Activated CD8-positive, alpha-beta memory T cell treated with anti-CD3 and anti-CD28 coated beads for 24 hours (primary cell): ENCODE measurements at regions not wholly inside any gene's neighbourhood (a gene's known extent, or its start where the extent isn't known, plus 50 kb on each side); places are given as distances from the start of the nearest gene placed in this dataset.

Source experiments
- DNase-seq: peaks from one replicate; pipeline ENCODE4 v3.0.0-alpha.2; 2020

DNA sequence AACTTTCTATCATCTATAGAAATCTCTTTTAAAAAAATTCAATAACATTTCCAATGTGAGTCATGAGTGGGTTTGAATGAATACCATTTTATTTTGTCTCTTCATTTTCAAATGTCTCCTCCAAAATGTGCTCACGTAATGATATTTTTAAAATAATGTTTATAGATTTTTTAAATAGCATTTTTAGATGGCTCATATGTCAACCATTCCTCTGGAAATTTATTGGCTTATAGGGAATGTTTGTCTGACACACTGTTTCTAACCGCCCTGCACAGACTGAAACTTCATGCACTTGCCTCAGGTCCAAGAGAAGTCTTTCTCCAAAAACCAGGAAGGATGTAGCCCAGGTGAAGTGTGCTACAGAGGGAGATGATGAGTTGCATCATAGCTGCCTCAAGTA, 88.8 kb upstream of the PLEKHG7 start:
- DNase-seq: no peak

DNA sequence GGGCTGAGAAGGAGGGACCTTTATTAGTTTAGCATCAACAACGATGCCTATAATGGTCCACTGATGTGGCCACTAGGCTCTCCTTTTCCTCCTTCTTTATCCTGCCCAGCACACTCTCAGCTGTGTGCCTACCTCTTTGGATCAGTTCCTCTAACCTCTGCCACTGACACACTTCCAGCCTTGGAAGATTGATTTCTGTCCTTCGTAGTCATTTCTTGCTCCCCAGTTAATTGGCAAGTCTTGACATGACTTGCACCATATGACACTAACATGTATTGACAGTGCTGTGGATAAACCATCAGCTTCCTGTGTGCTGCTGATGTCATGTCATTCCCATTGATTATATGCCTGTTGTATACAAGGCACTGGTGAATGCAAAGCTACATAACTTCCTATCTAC, 90.2 kb upstream of the PLEKHG7 start:
- DNase-seq: no peak

DNA sequence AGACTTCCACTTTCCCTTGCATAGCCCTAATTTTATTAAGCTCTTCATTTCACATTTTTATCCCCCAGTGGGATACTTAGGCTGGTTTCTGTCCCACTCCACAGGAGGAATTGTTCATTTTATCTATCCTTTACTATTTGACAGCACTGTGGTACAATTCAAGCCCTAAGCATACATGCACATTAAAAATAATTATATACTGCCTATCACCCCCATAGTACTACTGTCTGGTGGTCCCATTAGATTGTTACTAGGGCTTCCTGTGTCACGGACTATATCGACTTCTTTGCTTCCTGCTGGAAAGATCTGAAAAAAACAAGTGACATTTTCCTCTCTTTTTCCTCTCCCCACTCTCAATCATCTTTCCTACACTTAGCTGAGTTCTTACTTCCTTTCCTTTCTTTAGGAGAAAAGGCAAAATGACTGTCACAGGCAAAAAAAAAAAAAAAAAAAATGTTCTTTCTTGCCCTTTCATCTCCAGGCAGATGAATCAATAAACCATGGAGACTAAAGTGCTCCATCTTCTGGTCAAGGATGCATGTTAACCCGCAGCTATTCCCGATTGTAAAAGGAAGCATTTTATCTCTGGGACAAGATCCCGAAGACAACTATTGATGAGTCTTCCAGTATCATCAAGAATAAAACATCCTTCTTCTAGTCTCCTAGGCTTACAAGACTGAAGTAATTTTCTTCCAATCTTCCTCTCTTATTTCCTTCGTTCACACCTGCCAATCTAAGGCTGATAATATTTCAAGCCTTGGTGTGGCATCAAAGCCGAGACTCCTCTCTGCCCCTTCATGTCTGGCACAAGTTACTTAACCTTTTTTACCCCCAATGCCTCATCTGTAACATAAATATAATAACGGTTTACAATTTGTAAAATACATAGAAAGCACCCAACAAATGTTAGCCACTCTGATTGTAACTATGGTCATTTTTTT, 94.4 kb upstream of the PLEKHG7 start:
- DNase-seq: no peak

DNA sequence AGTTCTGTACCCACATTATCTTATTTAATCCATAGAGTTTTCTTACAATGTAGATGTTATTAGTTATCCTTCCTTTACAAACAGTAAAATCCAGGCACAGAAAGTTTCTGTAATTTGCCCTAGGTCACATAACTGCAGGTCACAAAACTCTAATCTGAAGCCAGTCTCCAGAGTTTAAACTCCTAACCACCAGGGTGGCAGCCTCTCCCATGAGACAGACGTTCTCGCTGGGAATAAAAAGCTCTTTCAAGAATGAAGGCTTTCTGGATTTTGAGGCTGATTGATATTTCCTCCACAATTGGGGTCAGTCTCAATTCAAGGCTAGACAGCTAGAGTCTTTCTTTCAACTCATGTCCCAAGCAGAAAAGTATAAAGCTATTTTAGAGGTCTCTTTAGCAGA, 95.8 kb upstream of the PLEKHG7 start:
- DNase-seq: no peak

DNA sequence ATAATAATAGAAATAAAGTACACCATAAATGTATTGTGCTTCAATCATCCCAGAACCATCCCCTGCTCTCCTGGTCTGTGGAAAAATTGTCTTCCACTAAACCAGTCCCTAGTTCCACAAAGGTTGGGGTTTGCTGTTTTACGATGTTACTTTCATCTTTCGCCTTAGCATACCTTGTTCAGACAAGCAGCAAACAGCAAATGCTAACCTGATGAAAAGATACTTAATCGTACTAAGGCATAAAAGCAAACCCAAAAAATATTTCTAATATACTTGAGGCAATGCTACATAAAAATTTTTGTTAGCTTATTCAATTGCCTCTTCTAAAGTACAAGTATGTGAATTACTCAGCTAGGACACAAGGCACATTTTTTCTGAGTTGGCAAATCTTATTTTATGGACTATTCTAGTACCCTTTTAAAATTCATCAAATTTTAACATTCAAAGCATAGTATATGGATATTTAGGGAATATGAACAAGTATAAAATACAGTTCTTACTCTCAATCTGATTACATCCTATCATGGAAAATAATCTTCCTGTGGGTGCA, 97.1 kb upstream of the PLEKHG7 start:
- no peak for DNase-seq

DNA sequence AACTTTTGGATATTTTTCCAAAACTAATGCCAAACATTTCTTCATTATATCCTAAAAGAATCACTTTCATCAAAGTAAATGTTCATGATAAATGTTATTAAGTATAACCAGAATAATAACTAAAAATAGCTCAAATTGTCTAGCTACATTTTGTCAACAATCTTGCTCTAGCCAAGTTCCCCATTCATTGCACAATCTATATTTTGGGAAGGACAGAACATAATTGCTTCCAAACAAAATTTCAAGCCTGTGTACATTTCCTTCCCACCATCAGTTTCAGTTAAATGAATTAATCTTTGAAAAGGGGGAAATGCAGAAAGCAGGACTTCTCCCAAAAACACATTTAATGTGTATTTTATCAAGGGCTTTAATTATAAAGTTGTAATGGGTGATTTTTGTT, 98.0 kb upstream of the PLEKHG7 start:
- no peak for DNase-seq

DNA sequence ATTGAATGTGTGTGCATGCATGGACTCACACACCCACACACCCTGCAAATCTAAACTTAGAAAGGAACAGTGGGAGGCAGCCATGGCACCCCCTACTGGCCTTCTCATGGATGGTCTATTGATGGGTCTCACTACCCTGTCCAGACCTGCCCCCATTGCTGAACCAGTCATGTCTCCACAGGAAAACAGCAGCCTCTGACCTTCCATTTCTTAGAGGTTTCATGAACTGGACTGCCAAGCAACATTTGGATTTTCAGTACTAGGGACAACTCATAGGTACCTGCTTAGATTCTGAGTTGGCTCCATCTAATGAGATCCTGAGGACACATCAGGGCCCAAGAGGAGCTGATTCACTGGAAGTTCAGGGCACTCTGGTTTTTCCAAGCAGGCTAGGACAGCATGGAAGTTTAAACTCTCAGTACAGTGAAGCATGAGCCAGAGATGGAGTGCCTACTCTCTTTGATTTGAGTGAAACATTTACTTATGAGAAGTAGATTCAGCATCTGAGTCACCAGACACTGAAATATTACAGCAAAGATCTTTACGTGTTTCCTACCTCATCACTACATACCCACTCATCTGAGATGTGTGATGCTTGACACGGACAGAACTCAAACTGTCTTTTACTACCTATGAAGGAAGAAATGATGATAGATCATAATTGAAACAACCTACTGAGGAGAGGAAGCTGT, 98.9 kb upstream of the PLEKHG7 start:
- DNase-seq: no peak

DNA sequence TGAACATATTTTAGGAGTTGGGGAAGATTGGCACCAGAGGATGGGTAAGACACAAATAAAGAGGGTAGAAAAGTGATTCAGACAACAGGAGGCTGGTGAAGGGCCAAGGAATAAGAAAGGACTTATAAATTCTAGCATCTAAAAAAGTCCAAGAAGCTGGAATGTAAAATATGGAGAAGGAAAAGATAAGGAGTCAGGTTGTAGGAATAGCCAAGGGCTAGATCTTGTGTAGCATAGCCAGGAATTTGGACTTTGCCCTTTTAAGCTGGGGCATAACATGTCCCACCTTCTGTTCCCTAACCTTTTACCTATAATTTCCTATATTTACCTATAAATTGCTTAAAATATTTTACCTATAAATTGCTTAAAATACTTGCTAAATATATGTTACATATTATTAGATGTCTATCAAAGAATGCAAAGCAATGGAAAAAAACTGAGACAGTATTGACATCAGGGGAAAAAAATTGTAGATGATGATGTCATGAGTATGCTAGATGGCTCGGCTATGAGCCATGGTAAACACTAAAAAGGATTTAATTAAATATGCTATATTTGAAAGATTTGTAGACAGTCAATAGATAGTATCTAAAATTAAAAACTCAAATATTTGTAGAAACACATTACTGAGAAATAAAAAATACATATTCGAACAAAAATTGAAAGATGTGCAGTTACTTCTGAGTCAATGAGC, 99.7 kb upstream of the PLEKHG7 start:
- no peak for DNase-seq

DNA sequence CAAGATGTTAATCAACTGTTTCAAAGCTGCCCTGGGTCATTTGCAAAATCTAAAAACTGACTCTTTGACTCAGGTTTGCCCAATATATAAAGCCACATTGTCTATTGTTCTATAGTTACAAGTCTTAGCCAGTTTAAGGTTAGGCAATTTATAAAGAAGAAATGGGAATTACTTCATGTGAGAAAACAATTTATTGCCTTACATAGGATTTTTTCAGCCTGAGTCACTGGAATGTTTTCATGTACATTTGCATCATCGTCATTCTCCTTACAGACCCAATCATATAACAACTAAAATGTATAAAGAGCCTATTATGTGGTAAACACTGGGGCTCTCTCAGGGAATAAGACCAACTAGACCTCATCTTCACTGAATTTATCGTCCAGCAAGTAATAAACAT, 100.3 kb upstream of the PLEKHG7 start:
- DNase-seq: no peak

DNA sequence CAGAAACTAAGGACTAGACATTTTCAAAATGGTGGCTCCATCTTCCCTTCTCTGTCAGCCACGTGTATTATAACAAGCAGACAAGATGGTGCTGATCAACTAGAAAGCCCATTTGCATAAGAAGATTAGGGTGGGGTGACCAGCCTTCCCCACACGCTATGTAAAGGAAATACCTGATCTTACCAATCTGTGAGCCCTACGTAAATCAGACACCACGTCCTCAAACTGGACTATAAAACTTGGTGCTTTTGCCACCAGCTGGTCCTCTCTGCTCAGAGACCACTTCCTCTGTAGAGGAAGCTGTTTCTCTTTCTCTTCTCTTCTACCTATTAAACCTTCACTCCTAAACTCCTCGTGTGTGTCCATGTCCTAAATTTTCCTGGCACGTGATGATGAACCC, 101.1 kb upstream of the PLEKHG7 start:
- DNase-seq: no peak

DNA sequence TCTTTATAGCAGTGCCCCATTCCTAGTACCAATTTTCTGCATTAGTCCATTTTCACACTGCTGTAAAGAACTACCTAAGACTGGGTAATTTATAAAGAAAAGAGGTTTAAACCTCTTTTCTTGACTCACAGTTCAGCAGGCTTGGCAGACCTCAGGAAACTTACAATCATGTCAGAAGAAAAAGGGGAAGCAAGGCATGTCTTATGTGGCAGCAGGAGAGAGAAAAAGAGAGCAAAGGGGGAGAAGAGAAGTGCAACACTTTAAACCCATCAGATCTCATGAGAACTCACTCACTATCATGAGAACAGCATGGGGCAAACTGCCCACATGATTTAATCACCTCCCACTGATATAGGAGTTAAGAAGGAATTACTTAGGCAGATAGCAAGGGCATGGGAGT, 101.6 kb upstream of the PLEKHG7 start:
- no peak for DNase-seq

DNA sequence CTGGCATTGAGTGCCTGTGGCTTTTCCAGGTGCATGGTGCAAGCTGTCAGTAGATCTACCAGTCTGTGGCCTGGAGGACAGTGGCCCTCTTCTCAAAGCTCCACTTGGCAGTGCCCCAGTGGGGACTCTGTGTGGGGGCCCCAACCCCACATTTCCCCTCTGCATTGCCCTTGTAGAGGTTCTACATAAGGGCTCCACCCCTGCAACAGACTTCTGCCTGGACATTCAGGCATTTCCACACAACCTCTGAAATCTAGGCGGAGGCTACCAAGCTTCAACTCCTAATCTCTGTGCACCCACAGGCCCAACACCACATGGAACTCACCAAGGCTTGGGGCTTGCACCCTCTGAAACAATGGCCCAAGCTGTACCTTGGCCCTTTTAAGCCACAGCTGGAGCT, 102.7 kb upstream of the PLEKHG7 start:
- no peak for DNase-seq

DNA sequence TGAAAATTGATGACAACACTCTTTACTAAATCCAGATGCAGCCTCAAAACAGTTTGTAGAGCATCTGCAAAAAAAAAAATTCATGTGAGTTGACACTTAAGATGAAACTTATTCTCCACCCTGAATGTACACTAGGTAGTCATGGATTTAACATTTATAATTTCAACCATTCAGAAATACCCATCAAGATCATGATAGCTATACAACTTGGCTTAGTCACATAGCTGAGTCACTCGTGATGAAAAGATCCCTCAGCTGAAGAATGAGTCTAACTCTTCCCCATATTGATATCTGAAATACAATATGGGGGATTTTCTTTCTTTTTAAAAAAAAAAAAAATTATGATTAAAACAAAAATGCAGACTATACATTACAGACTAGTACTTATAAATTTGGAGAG, 104.8 kb upstream of the PLEKHG7 start:
- DNase-seq: no peak

DNA sequence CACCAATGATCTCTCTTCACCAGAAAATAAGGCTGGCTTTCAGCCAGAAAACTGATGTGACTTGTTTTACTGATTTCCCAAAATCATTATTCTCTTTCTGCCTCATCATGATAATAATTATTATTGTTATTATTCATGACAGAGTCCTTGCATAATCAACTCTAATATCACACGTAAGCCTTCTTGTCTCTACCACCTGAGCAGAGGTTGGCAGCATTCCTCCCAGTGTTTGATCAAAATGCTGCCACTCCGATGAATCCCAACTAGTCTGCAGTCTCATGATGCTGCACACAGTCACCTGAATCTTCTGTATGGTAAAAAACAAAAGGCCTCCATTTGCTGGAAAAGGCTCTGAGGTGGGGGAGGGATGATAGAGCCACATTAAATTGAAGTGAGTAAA, 105.7 kb upstream of the PLEKHG7 start:
- no peak for DNase-seq

DNA sequence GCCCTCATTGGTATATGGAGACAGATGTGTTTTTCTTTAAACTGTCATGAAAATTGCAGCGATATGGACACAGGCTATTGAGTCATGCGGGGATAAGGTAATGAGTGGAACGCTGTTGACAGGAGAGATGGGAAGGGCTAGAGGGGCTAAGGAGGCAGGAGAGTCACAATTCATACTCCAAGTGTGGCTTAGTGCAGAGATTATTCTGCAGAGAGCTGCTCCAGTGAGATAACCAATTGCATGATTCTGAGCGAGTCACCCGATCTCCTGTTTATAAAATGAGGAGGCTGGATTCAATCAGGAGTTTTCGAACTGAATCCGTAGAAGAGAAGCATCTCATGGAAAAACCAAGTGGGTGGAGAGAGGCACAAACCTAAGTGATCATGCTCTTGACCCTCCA, 106.4 kb upstream of the PLEKHG7 start:
- DNase-seq: no peak

DNA sequence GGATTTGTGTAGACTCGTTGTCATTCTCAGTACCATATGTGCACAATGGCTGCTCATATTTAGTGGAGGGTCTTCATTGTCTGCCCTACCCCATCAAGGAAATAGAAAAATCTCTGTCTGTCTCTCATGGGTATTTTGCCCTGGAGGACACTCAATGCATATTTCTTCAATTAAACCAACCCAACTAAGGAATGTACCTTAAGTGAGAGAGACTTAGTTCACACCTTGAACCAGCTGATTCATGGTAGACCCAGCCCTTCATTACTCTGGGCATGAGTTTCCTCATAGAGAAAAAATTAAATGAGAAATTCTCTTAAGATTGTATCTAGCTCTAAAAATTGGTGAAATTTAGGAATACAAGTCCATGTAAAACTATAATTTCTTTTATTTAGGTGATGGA, 107.1 kb upstream of the PLEKHG7 start:
- DNase-seq: no peak

DNA sequence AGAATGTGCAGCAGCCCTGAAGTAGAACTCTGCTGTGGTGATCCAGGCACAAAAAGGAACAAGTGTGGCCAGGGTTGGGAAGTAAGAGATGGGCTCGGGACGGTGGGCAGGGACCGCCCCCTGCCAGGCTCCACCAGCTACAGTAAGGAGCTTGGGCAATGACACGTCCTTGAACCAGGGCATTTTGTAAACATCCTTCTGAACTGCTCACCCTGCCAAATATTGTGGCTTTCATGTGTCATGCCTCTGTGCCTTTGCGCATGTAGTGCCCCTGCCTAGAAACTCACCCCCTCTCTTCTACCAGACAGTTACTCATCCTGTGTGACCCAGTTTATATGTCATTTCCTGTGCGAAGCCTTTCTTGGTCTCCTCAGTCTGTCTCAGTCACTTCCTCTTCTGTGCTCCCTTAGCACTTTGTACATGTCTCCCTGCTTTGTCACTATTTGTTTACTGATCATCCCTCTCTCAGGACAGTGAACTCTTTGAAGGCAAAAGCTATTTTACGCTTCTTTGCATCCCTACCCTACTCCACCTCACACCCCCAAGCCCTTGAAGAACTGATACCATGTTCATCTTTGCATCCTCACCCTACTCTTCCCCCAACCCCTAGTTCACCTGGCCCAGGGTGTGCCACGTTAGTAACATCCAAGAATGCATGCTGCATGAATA, 108.9 kb upstream of the PLEKHG7 start:
- DNase-seq: peak; percentile 80

DNA sequence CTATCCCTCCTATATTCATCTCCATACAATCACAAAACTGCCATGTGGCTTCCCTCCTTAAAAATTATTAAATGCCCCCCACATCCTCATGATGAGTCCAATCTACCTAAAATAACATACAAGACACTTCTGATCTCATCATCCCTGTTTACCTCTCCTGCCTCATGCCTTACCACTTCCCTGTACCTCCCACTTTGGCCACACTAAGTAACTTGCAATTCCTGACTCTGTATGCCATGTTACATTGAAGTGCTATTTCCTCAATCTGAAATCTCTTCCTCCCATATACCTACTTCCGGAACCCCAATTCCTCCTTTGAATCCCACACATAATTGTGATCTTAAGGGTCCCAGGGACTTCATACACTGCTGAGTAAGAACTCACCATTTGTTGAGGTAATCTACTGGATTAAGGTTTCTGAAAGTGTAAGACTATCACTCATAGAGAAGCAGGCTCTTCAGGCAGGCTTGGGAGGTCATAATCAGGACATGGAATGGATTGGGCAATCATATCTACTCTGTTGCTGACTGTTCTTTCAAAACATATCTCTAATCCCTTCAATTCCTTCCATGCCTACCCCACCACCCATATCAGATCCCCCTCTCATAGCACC, 117.6 kb upstream of the PLEKHG7 start:
- no peak for DNase-seq

DNA sequence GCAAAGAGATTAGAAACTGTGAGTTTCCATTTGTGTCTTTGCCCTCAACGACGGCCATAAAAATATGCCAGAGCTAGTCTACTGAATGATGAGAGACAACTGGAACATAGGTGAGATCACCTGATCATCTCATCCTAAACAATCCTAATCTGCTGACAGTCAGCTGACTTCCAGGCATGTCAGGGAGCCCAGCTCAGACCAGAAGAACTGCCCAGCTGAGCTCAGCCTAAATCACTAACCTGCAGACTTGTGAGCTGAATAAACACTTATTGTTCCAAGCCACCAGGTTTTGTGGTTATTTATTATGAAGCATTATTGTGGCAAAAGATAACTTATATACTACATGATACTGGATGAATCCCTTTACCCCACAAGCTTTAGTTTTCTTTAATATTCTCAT, 118.9 kb upstream of the PLEKHG7 start:
- DNase-seq: no peak

DNA sequence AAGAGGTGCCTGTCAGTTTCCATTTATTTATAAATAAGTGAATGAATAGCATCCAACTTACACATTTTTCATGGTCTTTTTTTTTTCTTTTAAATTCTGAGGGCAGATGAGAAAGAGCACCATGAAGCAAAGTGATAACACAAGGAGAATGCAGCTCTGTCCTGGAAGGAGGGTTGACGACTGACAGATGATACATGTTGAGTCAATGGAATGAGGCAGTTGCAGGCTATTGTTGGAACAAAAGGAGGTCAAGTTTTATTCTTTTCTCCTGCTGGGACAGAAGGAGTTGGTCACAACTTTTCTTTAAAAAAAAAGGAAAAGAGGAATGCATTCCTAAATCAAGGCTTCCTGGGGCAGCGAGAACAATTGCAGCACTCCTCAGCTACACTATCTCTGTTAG, 119.9 kb upstream of the PLEKHG7 start:
- DNase-seq: no peak

DNA sequence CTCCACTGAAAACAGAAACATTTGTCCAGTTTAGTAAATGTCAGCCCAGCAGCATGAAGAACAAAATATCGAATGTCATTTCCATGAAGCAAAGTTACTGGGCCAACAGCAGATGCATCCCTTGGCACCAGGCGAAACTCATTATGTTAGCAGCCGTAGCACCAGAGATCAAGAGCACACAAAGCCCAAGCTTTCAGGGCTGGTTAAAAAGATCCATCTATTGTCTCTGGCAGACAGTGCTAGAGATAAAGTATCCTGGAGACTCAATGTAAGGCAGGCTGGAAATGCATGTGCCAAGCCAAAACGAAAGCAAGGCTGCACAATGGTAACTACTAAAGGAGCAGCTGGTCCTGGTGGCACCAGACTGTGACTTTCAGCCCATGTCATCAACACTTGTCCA, 120.3 kb upstream of the PLEKHG7 start:
- DNase-seq: no peak

DNA sequence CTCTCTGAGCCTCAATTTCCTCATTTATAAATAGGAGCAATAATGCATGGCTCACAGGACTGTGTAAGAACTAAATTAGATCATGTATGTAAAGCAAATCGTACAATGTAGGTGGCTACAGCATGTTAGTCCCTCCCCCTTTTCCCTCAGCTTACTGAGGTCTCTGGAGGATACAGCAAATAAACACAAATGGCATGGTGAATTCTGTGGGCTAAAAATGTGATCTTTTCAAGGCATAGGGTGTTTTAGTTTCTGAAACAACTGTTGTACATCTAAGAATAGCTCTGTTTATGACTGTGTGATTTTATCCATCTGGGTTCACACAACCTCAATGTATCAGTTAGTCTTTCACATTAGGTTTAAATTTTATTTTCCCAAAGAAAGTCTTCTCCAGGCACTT, 121.2 kb upstream of the PLEKHG7 start:
- no peak for DNase-seq
